NCI-H187 treated with DMSO at 0.1 percent for 48 hours (cell line): ENCODE measurements at regions not wholly inside any gene's neighbourhood (a gene's known extent, or its start where the extent isn't known, plus 50 kb on each side); places are given as distances from the start of the nearest gene placed in this dataset.

Experiments
- DNase-seq: peaks from one replicate; lab custom pipeline; 2025; lab: John Stamatoyannopoulos, UW

- DNase-seq = no peak
These were observed 51.6 kb upstream of the CHD6 start for GRCh38 chr20:41669708-41670263.

- DNase-seq = no peak
These were observed 50.0 kb upstream of the CHD6 start for GRCh38 chr20:41668057-41668749.
